ENCODE measurements at regions not wholly inside any gene's neighbourhood (a gene's known extent, or its start where the extent isn't known, plus 50 kb on each side); places are given as distances from the start of the nearest gene placed in this dataset.

DNA sequence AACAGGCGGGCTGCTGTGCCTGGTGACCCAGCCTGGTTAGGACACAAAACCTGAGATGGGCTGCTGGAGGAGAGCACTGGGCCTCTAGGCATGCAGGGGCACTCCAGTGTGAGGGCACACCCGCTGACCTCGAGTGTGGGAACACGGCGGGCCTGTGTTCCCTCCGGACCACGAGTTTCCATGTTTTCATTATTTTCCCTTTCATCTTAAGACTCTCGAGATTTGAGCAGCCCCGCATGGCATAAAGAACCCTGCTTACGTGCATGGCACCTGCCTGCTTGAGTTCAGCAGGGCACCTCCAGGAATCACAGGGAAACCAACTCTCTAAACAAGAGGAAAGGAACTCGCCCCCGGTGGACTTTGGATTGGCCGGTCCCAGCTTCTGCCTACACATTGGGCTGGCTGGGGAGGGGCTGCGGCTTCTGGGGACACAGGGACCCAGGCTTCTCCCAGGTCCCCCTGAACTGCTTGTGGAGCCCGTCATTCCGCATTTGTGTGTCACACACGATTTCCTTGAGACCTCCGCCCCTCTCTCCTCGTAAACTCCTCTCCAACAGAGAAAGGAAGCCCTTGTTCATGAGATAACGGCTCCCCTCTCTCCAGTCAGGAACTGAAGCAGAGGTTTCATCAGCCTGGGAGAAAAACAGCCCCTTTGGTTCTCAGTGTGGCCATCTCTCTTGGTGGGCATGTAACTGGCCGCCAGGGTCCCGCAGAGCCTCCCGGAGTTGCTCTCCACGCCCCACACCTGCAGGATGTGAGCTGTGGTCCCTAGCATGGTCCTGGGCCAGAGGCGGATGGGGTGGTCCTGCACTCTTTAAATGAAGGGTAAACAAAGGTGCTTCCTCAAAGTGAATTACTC lies 181.8 kb downstream of the TTLL2 start:
- DNase-seq (ENCODE audit: low spot score): no peak
- no TSS peak for BruUV-seq (replicated peaks)
- TF ChIP-seq, protein P1, sequence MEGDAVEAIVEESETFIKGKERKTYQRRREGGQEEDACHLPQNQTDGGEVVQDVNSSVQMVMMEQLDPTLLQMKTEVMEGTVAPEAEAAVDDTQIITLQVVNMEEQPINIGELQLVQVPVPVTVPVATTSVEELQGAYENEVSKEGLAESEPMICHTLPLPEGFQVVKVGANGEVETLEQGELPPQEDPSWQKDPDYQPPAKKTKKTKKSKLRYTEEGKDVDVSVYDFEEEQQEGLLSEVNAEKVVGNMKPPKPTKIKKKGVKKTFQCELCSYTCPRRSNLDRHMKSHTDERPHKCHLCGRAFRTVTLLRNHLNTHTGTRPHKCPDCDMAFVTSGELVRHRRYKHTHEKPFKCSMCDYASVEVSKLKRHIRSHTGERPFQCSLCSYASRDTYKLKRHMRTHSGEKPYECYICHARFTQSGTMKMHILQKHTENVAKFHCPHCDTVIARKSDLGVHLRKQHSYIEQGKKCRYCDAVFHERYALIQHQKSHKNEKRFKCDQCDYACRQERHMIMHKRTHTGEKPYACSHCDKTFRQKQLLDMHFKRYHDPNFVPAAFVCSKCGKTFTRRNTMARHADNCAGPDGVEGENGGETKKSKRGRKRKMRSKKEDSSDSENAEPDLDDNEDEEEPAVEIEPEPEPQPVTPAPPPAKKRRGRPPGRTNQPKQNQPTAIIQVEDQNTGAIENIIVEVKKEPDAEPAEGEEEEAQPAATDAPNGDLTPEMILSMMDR (conservative IDR thresholded peaks at IDR 0.05; ENCODE audit: low read length): no peak
- no peak for TF ChIP-seq EZH2phosphoT487 (IDR thresholded peaks at IDR 0.05; ENCODE audit: borderline replicate concordance, low read depth, low read length)
- no peaks in the 10 kb centered on the region for H3K79me2 ChIP-seq (ENCODE audit: insufficient read depth, low read depth, low read length)
- H3K4me1 ChIP-seq (ENCODE audit: insufficient read depth, low read length, poor library complexity, severe bottlenecking): no peaks in the 10 kb centered on the region
- H3K9me2 ChIP-seq (ENCODE audit: insufficient read depth, low read length): no peaks in the 10 kb centered on the region
- no peaks in the 10 kb centered on the region for H4K20me1 ChIP-seq (ENCODE audit: insufficient read depth, low read length)
- H3K9me3 ChIP-seq (ENCODE audit: low read length): no peaks in the 10 kb centered on the region
- no peak overlapping the region for H3K4me2 ChIP-seq (ENCODE audit: low read length)
- no peaks in the 10 kb centered on the region for H3K36me3 ChIP-seq (ENCODE audit: insufficient read depth, low read length)
- no peak overlapping the region for H3K27ac ChIP-seq (ENCODE audit: low read depth, low read length, poor library complexity, severe bottlenecking)
- ChIA-PET POLR2A (no interaction called here), CTCF (ENCODE audit: unreplicated experiment) (no interaction called here)
- no peak overlapping the region for H3K4me3 ChIP-seq (ENCODE audit: low read depth, low read length, poor library complexity, severe bottlenecking)
- intact Hi-C loops (cut with micrococcal nuclease; ENCODE audit: unreplicated experiment): no loop called here
- H2AFZ ChIP-seq (ENCODE audit: low read length): no peak overlapping the region

DNA sequence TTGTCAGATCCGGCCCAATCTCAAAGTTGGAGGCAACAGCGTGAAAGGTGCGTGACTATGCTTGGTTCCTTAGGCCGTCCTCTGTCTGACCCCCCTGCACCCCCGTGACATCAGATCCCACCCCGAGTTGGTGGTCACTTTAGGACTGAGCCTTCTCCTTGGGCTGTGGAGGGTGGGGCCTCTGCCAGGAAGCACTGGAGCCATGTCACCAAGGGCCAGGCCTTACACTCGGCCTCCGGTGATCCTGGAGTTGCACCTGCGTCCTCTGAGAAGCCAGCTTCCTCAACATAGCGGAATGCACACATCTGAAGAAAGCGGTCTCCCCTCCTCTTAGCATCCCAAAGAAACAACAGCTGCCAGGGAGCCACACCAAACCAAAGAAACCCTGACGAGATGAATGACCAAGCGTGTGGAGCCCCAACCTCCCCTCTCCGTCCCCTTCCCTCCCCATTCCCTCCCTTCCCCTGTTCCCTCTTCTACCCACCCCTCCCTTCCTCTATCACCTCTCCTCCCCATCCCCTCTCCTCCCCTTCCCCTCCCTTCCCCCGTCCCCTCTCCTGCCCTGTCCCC lies 182.6 kb downstream of the TTLL2 start:
- Histone ChIP-seq H4K20me1 (ENCODE audit: insufficient read depth, low read length) (no peaks in the 10 kb centered on the region), H2AFZ (ENCODE audit: low read length) (no peak overlapping the region), H3K4me1 (ENCODE audit: insufficient read depth, low read length, poor library complexity, severe bottlenecking) (no peaks in the 10 kb centered on the region), H3K27ac (ENCODE audit: low read depth, low read length, poor library complexity, severe bottlenecking) (no peak overlapping the region), H3K4me2 (ENCODE audit: low read length) (no peak overlapping the region), H3K79me2 (ENCODE audit: insufficient read depth, low read depth, low read length) (no peaks in the 10 kb centered on the region), H3K9me3 (ENCODE audit: low read length) (no peaks in the 10 kb centered on the region), H3K4me3 (ENCODE audit: low read depth, low read length, poor library complexity, severe bottlenecking) (no peak overlapping the region), H3K36me3 (ENCODE audit: insufficient read depth, low read length) (no peaks in the 10 kb centered on the region), H3K9me2 (ENCODE audit: insufficient read depth, low read length) (no peaks in the 10 kb centered on the region)
- DNase-seq (ENCODE audit: low spot score): no peak
- ChIA-PET POLR2A (no interaction called here), CTCF (ENCODE audit: unreplicated experiment) (no interaction called here)
- intact Hi-C loops (cut with micrococcal nuclease; ENCODE audit: unreplicated experiment): no loop called here
- BruUV-seq (replicated peaks): no TSS peak
- no peak for TF ChIP-seq EZH2phosphoT487 (IDR thresholded peaks at IDR 0.05; ENCODE audit: borderline replicate concordance, low read depth, low read length)
- TF ChIP-seq, protein P1 (conservative IDR thresholded peaks at IDR 0.05; ENCODE audit: low read length): no peak
